ENCODE measurements at regions not wholly inside any gene's neighbourhood (a gene's known extent, or its start where the extent isn't known, plus 50 kb on each side); places are given as distances from the start of the nearest gene placed in this dataset.
"Not testable (repeated sequence)": the region's sequence is repeated elsewhere in the genome, so short reads cannot be mapped to it uniquely, and the experiment has no call there.

GRCh38 chr6:6940031-6941025 lies 167.4 kb upstream of the RREB1 start:
- no peak for DNase-seq (ENCODE audit: low read depth, low spot score)

GRCh38 chr6:6941201-6941600 lies 166.6 kb upstream of the RREB1 start:
- no peak for DNase-seq (ENCODE audit: low read depth, low spot score)

GRCh38 chr6:6942091-6942490 lies 165.7 kb upstream of the RREB1 start:
- no peak for DNase-seq (ENCODE audit: low read depth, low spot score)

GRCh38 chr6:6942831-6943230 lies 164.9 kb upstream of the RREB1 start:
- no peak for DNase-seq (ENCODE audit: low read depth, low spot score)

- DNase-seq (ENCODE audit: low read depth, low spot score) = no peak
These were observed 164.3 kb upstream of the RREB1 start for GRCh38 chr6:6943421-6943820.

GRCh38 chr6:6946206-6947155 lies 161.3 kb upstream of the RREB1 start:
- DNase-seq (ENCODE audit: low read depth, low spot score) = no peak

- no peak for DNase-seq (ENCODE audit: low read depth, low spot score)
These were observed 157.2 kb upstream of the RREB1 start for GRCh38 chr6:6950373-6951145.

GRCh38 chr6:6951355-6951754 lies 156.4 kb upstream of the RREB1 start:
- DNase-seq (ENCODE audit: low read depth, low spot score) = no peak

- no peak for DNase-seq (ENCODE audit: low read depth, low spot score)
These were observed 155.3 kb upstream of the RREB1 start for GRCh38 chr6:6952484-6952883.

GRCh38 chr6:6952927-6953326 lies 154.8 kb upstream of the RREB1 start:
- not testable (repeated sequence) for DNase-seq (ENCODE audit: low read depth, low spot score)

GRCh38 chr6:6960571-6961251 lies 147.1 kb upstream of the RREB1 start:
- no peak for DNase-seq (ENCODE audit: low read depth, low spot score)

- no peak for DNase-seq (ENCODE audit: low read depth, low spot score)
These were observed 145.7 kb upstream of the RREB1 start for GRCh38 chr6:6962086-6962485.

- no peak for DNase-seq (ENCODE audit: low read depth, low spot score)
These were observed 145.1 kb upstream of the RREB1 start for GRCh38 chr6:6962699-6963098.

- DNase-seq (ENCODE audit: low read depth, low spot score) = not testable (repeated sequence)
These were observed 144.4 kb upstream of the RREB1 start for GRCh38 chr6:6963390-6963789.

- DNase-seq (ENCODE audit: low read depth, low spot score) = no peak
These were observed 143.1 kb upstream of the RREB1 start for GRCh38 chr6:6964675-6965074.

GRCh38 chr6:6966127-6966526 lies 141.6 kb upstream of the RREB1 start:
- no peak for DNase-seq (ENCODE audit: low read depth, low spot score)

- no peak for DNase-seq (ENCODE audit: low read depth, low spot score)
These were observed 141.2 kb upstream of the RREB1 start for GRCh38 chr6:6966569-6966968.

- DNase-seq (ENCODE audit: low read depth, low spot score) = no peak
These were observed 139.4 kb upstream of the RREB1 start for GRCh38 chr6:6968357-6968730.

- no peak for DNase-seq (ENCODE audit: low read depth, low spot score)
These were observed 138.8 kb upstream of the RREB1 start for GRCh38 chr6:6968731-6969552.

- no peak for DNase-seq (ENCODE audit: low read depth, low spot score)
These were observed 138.0 kb upstream of the RREB1 start for GRCh38 chr6:6969761-6970223.

Measured in brain pericyte (primary cell).